ENCODE measurements at regions not wholly inside any gene's neighbourhood (a gene's known extent, or its start where the extent isn't known, plus 50 kb on each side); places are given as distances from the start of the nearest gene placed in this dataset.

GRCh38 chr2:12896318-12896982 lies 179.7 kb downstream of the TRIB2 start:
- H3K27ac Mint-ChIP-seq: no peak overlapping the region
- no peak for TF ChIP-seq JUN (CRISPR knock-in tag; IDR thresholded peaks at IDR 0.05)
- TF ChIP-seq ERG (CRISPR knock-in tag; IDR thresholded peaks at IDR 0.05): no peak
- no peak for TF ChIP-seq EMX1 (CRISPR knock-in tag; IDR thresholded peaks at IDR 0.05)
- no peak for TF ChIP-seq ATF2 (CRISPR knock-in tag; IDR thresholded peaks at IDR 0.05; ENCODE audit: borderline replicate concordance, low read depth)
- H3K36me3 Mint-ChIP-seq: peaks cover 11% of the 10 kb centered on the region

GRCh38 chr2:12897181-12897580 lies 180.4 kb downstream of the TRIB2 start:
- ATAC-seq: no peak
- TF ChIP-seq ZNF416 (CRISPR knock-in tag; IDR thresholded peaks at IDR 0.05): no peak
- no peak for TF ChIP-seq ESRRA (CRISPR knock-in tag; IDR thresholded peaks at IDR 0.05; ENCODE audit: borderline replicate concordance)
- TF ChIP-seq ATF2 (CRISPR knock-in tag; IDR thresholded peaks at IDR 0.05; ENCODE audit: borderline replicate concordance, low read depth): no peak
- no peak for TF ChIP-seq KAT7 (CRISPR knock-in tag; IDR thresholded peaks at IDR 0.05; ENCODE audit: borderline replicate concordance)
- TF ChIP-seq CDX4 (CRISPR knock-in tag; IDR thresholded peaks at IDR 0.05; ENCODE audit: borderline replicate concordance): no peak
- TF ChIP-seq ZSCAN18 (CRISPR knock-in tag; IDR thresholded peaks at IDR 0.05): no peak
- TF ChIP-seq TEAD4 (CRISPR knock-in tag; IDR thresholded peaks at IDR 0.05): no peak
- TF ChIP-seq CREB1 (CRISPR knock-in tag; IDR thresholded peaks at IDR 0.05): no peak
- TF ChIP-seq TEAD1 (CRISPR knock-in tag; IDR thresholded peaks at IDR 0.05): no peak
- no peak for TF ChIP-seq NR3C1 (CRISPR knock-in tag; conservative IDR thresholded peaks at IDR 0.05; ENCODE audit: low read depth)
- TF ChIP-seq MLX (CRISPR knock-in tag; IDR thresholded peaks at IDR 0.05): no peak
- TF ChIP-seq TP53 (CRISPR knock-in tag; IDR thresholded peaks at IDR 0.05): no peak
- no peak for TF ChIP-seq IRF2 (CRISPR knock-in tag; IDR thresholded peaks at IDR 0.05; ENCODE audit: borderline replicate concordance, low read depth)
- TF ChIP-seq ZNF532 (CRISPR knock-in tag; IDR thresholded peaks at IDR 0.05; ENCODE audit: borderline replicate concordance): no peak
- Mint-ChIP-seq H3K4me1 (no peaks in the 10 kb centered on the region), H3K27me3 (ENCODE audit: low read depth) (no peaks in the 10 kb centered on the region), H3K9me3 (peaks cover 28% of the 10 kb centered on the region), H3K4me3 (no peak overlapping the region), H3K36me3 (peaks cover 4% of the 10 kb centered on the region; the same call in 1 of the 2 replicates), H3K27ac (no peak overlapping the region)
- POLR2A ChIA-PET: interaction anchor here (1.1 kb wide), 1 partner anchor 56 kb away, joined by 3 read pairs; no protein-coding TSS in a partner anchor
- no peak for DNase-seq (ENCODE audit: low spot score)
- CTCF ChIA-PET: no interaction called here

More at GRCh38 chr2:12896318-12896982, 179.7 kb downstream of the TRIB2 start:
- Mint-ChIP-seq H3K4me3 (no peak overlapping the region), H3K27me3 (ENCODE audit: low read depth) (no peaks in the 10 kb centered on the region), H3K9me3 (peaks cover 35% of the 10 kb centered on the region), H3K4me1 (no peaks in the 10 kb centered on the region)
- DNase-seq (ENCODE audit: low spot score) (no peak), ATAC-seq (no peak)
- CTCF ChIA-PET: interaction anchor here (0.6 kb wide), 1 partner anchor 1113 kb away, joined by 5 read pairs; no protein-coding TSS in a partner anchor
- POLR2A ChIA-PET: interaction anchor here (1.1 kb wide), 1 partner anchor 55 kb away, joined by 3 read pairs; no protein-coding TSS in a partner anchor

Data from WTC11 (cell line).